B cell (primary cell): ENCODE measurements at regions not wholly inside any gene's neighbourhood (a gene's known extent, or its start where the extent isn't known, plus 50 kb on each side); places are given as distances from the start of the nearest gene placed in this dataset.

Experiments used
- EZH2 ChIP-seq: IDR thresholded peaks from 2 replicates; pipeline ENCODE4 v1.6.1; 2012; ENCODE audit warnings: borderline replicate concordance, low read depth, mild to moderate bottlenecking, moderate library complexity, low read length; ENCODE audit not compliant: insufficient read depth, poor library complexity, severe bottlenecking
- TF ChIP-seq, protein P1 (sequence below): fragments of 200-600 bp; IDR thresholded peaks from one replicate; pipeline ENCODE4 v1.8.0; 2022; ENCODE audit warnings: antibody characterized with exemption, mild to moderate bottlenecking

GRCh38 chr15:96693515-96693914 is 363.0 kb downstream of the NR2F2 start:
- no peak for TF ChIP-seq EZH2
- TF ChIP-seq, protein P1, sequence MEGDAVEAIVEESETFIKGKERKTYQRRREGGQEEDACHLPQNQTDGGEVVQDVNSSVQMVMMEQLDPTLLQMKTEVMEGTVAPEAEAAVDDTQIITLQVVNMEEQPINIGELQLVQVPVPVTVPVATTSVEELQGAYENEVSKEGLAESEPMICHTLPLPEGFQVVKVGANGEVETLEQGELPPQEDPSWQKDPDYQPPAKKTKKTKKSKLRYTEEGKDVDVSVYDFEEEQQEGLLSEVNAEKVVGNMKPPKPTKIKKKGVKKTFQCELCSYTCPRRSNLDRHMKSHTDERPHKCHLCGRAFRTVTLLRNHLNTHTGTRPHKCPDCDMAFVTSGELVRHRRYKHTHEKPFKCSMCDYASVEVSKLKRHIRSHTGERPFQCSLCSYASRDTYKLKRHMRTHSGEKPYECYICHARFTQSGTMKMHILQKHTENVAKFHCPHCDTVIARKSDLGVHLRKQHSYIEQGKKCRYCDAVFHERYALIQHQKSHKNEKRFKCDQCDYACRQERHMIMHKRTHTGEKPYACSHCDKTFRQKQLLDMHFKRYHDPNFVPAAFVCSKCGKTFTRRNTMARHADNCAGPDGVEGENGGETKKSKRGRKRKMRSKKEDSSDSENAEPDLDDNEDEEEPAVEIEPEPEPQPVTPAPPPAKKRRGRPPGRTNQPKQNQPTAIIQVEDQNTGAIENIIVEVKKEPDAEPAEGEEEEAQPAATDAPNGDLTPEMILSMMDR, result no peak
